Activated CD4-positive, alpha-beta T cell treated with anti-CD3 and anti-CD28 coated beads, Interleukin-2, amount 50 U/mL, for 48 hours (primary cell): ENCODE measurements at regions not wholly inside any gene's neighbourhood (a gene's known extent, or its start where the extent isn't known, plus 50 kb on each side); places are given as distances from the start of the nearest gene placed in this dataset.

ENCODE experiments used
- DNase-seq, 2 experiments: peaks; one replicate each; pipeline ENCODE4 v3.0.0-alpha.2; 2020

DNA sequence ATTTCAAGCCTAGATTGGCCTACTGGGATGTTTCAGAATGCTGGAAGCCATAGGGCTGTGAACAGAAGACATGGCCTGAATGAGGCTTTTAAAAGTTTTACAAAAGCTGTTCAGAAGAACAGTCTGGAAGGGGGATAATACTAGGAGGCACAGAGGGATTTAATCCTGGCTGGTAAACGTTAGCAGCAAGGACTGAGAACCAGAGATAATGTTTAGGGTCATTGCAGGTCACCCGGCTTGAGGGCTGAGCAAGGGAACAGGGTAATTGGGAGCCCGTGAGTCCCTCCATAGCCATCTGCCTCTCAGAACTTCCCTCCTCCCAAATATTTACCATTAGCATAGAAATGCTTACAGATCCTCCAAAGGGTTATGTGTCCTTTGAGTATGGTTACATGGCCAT is 765.4 kb downstream of the TMEM182 start:
- no peak for DNase-seq

DNA sequence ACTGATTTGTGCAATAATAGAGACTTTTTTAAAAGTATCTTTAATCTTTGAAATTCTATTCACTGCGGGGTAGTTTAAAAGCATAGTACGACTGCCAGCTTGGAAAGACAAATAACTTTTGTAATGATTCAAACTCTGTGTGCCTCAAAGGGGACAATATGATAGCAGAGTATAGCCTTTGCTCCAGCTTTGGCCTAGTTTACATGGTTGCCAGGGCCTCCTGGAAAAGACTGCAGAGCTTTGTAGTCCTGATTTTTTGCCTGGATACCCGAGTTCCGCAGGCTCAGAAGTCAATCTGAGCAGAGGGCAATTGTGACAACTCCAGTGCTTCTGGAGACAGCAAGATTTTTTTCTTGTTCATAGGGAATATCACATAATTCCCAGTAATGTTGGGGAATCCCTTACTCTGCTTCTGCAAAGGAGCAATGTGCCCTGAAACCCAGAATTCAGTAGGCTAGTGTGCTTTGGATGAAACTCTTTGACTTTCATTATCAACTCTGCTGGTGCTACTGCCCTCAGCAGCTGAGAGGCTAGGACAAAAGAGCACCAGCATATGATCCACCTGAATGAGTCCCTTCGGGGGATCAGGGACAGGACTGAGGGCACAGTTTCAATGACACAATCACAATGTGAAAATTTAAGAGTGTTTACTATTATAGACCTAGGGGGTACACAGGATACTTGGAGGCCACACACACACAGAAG is 768.1 kb downstream of the TMEM182 start:
- DNase-seq = no peak

DNA sequence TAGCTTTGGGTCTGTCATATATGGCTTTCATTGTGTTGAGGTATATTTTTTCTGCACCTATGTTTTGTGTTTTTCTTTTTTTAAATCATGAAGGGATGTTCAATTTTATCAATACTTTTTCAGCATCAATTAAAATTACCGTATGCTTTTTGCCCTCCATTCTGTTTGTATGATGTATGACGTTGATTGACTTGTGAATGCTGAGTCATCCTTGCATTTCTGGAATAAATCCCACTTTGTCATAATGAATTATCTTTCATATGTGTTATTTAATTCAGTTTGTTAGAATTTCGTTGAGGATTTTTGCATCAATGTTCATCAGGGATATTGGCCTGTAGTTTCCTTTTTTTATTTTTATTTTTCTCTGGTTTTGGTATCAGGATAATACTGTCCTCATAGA is 790.9 kb downstream of the TMEM182 start:
- no peak for DNase-seq

DNA sequence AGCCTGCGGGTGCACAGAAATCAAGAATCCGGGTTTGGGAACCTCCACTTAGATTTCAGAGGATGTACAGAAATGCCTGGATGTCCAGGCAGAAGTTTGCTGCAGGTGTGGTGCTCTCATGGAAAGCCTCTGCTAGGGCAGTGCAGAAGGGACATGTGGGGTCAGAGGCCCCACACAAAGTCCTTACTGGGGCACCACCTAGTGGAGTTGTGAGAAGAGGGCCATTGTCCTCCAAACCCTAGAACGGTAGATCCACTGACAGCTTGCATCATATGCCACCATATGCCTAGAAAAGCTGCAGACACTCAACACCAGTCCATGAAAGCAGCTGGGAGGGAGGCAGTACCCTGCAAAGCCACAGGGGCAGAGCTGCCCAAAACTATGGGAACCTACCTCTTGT is 833.0 kb downstream of the TMEM182 start:
- no peak for DNase-seq

DNA sequence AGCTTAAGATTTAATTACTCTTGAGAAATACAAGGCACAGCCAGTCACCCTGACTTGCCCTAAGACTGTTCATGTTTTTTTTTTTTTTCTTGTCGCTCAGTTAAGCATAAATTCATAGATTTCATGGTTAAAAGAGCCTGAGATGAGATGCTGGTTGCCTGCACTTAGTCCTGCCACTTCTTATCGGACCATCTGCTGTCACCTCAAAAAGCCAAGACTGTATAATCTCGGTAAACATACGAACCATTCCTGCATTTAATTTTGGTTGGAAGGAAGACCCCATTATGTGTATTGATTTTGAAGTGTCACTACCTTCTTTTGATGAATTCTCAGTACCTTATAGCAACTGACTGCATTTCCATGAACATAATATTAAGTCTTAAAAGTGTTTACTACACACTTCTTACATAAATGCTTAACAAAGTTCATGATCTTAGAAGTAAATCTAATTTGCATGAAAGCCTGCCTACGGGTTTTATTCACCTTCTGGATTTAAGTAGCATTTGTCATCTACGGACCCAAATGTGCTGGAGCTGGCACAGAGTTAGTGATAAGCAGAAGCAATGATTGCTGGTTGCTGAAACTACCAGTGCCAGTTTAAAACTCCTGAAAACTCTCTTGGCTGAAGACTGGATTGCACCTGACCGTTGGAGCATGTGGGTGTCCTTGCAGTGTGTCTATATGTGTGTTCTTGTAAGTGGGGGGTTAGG is 843.4 kb downstream of the TMEM182 start:
- no peak for DNase-seq

DNA sequence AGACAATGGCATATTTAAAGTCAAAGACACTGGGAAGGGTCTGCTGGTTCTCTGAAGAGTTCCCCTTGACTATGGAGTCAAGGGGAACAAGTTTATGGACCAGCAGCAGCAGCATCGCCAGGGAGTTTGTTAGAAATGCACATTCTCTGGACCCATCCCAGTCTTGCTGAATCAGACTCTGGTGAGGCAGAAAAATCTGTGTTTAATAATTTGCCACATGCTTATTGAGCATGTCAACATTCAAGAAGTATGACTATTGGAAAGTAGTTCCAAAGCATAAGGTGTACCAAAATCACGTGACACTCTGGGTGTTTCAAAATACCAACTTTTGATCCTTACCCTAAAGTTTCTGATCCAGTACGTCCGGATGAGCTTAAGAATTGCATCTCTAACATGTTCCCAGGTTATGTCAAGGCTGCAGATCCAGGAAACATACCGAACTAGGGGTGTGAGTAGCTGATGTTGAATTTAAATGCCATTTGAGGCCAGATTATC is 853.8 kb downstream of the TMEM182 start:
- no peak for DNase-seq

DNA sequence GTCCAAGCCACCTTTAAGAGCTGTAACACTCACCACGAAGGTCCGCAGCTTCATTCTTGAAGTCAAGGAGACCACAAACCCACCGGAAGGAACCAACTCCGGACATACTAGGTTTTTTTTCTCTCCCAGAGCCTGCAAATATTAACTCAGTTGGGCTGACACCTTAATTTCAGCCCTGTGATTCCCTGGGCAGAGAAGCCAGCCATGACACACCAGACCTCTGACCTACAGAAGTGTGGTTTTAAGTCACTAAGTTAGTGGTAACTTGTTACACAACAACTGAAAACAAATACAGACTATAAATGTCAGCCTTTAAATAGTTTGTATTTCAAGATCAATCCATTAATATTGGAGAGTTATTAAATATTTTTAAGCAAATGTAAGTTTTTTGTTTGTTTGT is 855.1 kb downstream of the TMEM182 start:
- DNase-seq = no peak

DNA sequence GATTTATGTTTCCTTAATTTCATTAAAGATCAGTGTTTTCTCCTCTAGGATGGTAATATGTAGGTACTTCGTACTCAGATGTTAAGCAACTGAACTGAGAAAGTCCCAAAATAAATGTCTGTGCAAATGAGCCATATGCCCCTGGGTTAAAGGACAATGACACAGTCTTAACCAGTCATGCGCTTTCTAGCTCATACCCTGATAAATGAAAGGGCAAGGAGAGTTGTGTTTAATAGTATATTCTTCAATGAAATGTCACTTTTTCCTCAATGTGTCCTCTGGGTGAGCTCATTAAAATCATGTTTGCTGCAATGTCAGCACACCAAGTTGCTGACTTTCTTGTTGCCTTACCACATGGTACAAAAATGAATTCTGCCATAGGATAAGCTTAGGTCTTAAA is 856.3 kb downstream of the TMEM182 start:
- no peak for DNase-seq

DNA sequence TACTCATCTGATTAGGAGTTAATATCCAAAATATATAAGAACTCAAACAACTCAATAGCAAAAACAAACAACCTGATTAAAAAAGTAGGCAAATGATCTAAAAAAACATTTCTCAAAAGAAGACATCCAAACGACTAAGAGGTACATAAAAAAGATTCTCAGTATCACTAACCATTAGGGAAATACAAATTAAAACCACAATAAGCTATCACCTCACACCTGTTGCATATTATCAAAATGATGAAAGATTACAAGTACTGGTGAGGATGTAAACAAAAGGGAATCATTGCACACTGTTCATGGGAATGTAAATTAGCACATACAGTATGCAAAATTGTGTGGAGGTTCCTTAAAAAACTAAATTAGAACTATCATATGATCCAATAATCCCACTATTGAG is 865.5 kb downstream of the TMEM182 start:
- no peak for DNase-seq

DNA sequence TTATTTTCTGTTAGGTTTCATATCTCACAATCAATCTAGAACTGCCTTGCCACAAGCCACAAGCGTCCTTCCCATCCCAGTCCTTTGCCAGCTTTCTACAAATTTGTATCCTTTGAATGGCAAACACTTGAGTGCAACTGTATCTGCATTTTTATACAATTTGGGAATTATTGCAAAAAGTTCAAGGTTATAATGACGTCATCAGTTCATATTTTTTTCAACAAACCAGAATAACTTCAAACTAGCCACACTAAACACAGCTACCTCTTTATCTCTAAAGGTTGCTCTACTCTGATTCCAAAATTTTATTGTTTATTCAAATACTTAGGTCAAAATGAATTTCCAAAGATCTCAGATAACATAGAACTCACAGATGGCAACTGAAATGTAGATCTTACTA is 877.1 kb downstream of the TMEM182 start:
- DNase-seq = no peak

DNA sequence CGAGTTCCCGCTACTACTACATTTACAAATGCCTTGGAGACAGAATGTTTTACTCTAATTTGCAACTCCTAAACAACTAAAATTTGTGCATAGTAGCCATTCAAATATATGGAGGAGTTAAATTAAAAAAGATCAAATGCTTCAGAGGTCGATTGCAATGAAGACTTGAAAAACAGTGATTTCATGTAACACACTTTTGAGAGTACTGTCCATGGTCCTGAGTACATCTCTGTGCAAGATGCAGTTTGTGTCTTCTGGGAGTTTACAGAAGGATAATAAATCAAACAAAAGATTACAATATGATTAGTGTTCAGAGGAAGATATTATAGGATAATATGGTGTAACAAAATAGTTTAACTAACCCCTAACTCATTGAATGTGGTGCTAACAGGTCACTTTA is 894.7 kb downstream of the TMEM182 start:
- no peak for DNase-seq

DNA sequence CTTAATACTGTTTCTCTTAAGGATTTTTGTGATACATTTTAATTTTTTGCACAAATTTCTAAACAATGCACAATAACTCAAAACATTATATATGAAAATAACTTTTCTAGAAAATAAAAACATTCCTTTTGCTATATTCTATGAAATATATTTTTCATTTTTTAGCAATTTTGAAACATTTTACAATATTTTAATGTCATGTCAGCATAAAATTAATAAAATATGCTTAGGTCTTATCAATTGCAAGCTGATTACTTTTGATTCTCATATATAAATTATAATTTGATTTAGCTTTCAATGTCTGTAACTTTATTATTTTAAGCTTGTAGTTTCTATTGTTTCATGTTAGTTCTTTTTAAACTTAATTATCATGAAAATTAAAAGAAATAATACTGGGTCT is 898.7 kb downstream of the TMEM182 start:
- DNase-seq = no peak

DNA sequence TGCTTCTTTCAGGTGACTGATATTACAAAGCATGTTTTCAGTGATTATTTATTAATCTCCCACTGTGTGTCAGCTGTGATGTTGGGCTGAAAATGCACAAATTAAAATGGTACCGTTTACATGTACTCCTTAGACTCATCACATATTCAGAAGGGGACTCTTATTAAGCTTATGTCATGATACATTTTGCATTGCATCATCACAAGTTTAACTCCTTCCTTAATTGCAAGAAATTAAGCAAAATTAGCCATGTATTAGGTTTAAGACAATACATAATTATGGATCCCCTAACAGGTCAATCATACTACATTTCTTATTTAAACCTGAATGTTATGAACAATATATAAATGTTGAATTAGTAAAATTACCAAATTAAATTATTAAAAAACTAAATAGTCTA is 899.1 kb downstream of the TMEM182 start:
- DNase-seq = no peak

DNA sequence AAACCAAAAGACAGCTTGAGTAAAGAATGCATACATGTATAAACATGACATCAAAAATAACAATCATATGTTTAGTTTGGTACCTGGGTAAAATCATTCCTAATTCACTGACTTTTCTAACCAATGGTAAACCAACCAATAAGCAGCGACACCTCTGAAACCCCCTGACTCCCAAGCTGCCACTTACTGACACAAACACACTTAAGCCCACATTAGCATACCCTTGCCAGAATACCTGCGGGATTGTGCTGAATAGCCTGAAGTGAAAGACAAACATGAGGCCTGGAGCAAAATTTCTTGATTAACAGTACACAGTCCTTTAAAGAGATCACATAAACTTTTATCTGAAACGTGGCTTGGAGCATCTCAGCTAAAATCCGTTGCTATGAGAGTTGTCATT is 902.9 kb downstream of the TMEM182 start:
- no peak for DNase-seq

DNA sequence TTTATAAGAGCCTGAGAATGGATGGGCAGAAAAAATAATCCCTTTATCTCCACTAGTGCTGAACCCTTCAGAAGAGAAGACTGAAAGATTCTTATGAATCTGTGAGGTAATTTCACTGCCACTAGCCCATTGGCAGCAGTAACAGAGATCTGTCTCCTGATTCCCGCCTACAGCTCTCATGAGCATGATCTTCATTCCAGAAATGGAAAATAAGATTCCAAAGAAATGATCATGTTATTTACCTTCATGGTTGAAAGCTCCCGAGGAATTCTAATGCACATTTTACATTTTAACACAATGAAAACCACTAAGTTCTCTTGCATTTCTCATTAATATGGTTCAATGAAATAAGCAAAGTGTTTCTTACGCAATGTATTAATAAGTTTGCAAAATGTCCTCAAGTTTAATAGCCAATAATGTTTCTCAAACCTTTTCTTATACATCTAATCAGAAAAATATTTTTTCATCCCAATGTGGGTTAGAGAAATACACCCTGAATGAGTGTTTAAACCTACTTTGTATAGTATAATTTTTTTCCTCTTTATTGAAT is 905.6 kb downstream of the TMEM182 start:
- no peak for DNase-seq

DNA sequence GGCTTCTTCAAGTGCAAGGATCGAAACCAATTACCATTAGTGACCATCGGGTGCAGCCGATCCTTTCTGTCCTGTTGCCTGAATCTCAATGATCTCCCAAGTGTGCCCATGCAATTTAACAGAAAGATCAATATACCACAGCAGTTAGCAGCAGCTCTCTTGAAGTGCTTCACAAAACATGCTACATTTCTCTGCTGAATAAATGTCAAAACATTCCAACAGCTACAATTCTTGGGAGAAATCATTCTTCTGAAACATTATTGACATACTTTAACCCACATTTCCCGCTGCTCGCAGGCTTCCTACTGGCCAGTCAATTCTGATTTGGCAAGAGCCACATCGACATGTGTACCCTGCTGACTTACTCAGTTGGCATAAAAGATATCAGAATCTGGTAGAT is 907.7 kb downstream of the TMEM182 start:
- DNase-seq = no peak
